ENCODE measurements at regions not wholly inside any gene's neighbourhood (a gene's known extent, or its start where the extent isn't known, plus 50 kb on each side); places are given as distances from the start of the nearest gene placed in this dataset.

DNA sequence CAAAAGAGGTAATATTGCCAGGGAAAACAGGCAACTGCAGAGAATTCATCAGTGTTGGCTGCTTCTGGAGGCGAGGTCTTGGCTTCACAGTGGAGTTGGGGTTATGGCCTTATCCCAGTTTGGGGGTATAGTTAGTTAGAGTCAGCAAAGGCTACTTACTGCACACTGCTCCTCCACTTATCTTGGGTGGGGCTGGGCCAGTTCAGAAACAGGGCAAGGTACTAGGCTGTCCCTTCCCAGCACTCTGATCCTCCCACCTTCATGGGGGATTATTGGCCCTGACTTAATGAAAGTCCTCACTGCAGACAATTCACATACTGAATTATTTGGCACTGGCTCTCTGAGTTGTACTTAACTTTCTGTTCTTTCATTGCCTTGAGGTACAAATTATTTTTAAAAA is 189.6 kb downstream of the NRIP1 start:
- CTCF ChIA-PET: no interaction called here

DNA sequence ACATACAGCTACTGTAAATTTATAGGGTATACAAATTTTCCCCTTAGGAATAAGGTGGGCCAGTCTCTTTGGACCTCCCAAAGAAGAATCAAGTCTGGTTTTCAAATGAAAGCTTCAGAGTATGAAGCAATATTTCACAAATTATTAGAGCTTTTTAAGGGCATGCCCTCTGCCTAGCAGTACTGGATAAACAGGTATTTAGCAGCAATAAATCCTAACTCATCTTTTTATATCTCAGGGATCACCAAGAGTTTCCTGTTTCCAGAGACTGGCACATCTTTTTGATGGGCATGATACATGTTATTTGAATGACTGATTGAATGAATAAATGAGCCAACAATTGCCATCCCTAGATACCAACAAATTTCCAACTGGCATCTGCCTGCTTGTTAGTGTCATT is 190.4 kb downstream of the NRIP1 start:
- Mint-ChIP-seq H3K4me1 (ENCODE audit: low read depth, unreplicated experiment) (peaks cover 55% of the 10 kb centered on the region), H3K4me3 (ENCODE audit: unreplicated experiment) (no peak overlapping the region), H3K9me3 (ENCODE audit: unreplicated experiment) (no peaks in the 10 kb centered on the region), H3K27ac (ENCODE audit: unreplicated experiment) (no peak overlapping the region), H3K27me3 (ENCODE audit: insufficient read depth, unreplicated experiment) (no peaks in the 10 kb centered on the region), H3K36me3 (ENCODE audit: insufficient read depth, unreplicated experiment) (peaks cover 5% of the 10 kb centered on the region)
- TF ChIP-seq, protein P1, sequence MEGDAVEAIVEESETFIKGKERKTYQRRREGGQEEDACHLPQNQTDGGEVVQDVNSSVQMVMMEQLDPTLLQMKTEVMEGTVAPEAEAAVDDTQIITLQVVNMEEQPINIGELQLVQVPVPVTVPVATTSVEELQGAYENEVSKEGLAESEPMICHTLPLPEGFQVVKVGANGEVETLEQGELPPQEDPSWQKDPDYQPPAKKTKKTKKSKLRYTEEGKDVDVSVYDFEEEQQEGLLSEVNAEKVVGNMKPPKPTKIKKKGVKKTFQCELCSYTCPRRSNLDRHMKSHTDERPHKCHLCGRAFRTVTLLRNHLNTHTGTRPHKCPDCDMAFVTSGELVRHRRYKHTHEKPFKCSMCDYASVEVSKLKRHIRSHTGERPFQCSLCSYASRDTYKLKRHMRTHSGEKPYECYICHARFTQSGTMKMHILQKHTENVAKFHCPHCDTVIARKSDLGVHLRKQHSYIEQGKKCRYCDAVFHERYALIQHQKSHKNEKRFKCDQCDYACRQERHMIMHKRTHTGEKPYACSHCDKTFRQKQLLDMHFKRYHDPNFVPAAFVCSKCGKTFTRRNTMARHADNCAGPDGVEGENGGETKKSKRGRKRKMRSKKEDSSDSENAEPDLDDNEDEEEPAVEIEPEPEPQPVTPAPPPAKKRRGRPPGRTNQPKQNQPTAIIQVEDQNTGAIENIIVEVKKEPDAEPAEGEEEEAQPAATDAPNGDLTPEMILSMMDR (IDR thresholded peaks at IDR 0.05; ENCODE audit: insufficient read depth in 1 of 2, low read depth in 1 of 2, low read length in 1 of 2, severe bottlenecking in 1 of 2, unreplicated experiment in 1 of 2): no peak
- CTCF ChIA-PET: no interaction called here
- H3K36me3 ChIP-seq (ENCODE audit: control insufficient read depth, insufficient read depth, low read length): no peaks in the 10 kb centered on the region
- DNase-seq: no peak
- peaks cover 56% of the 10 kb centered on the region for H3K4me1 ChIP-seq
- H3K9me3 ChIP-seq: no peaks in the 10 kb centered on the region
- BruUV-seq (replicated peaks): no TSS peak
- H3K27me3 ChIP-seq (replicated peaks; ENCODE audit: control insufficient read depth, insufficient read depth, low read length): no peaks in the 10 kb centered on the region
- intact Hi-C loops (cut with micrococcal nuclease; ENCODE audit: unreplicated experiment): no loop called here
- H3K4me3 ChIP-seq (ENCODE audit: low read depth, low read length): no peak overlapping the region
- POLR2A ChIA-PET: no interaction called here

More for the DNA sequence above, 189.6 kb downstream of the NRIP1 start:
- no peaks in the 10 kb centered on the region for H3K9me3 ChIP-seq
- no peaks in the 10 kb centered on the region for H3K27me3 ChIP-seq (replicated peaks; ENCODE audit: control insufficient read depth, insufficient read depth, low read length)
- POLR2A ChIA-PET: no interaction called here
- H3K4me3 Mint-ChIP-seq (ENCODE audit: unreplicated experiment): no peak overlapping the region
- no peak for DNase-seq
- peaks cover 5% of the 10 kb centered on the region for H3K36me3 Mint-ChIP-seq (ENCODE audit: insufficient read depth, unreplicated experiment)
- TF ChIP-seq, protein P1 (IDR thresholded peaks at IDR 0.05; ENCODE audit: insufficient read depth in 1 of 2, low read depth in 1 of 2, low read length in 1 of 2, severe bottlenecking in 1 of 2, unreplicated experiment in 1 of 2): no peak
- peaks cover 62% of the 10 kb centered on the region for H3K4me1 ChIP-seq
- H3K27ac Mint-ChIP-seq (ENCODE audit: unreplicated experiment): no peak overlapping the region
- peaks cover 61% of the 10 kb centered on the region for H3K4me1 Mint-ChIP-seq (ENCODE audit: low read depth, unreplicated experiment)
- intact Hi-C loops (cut with micrococcal nuclease; ENCODE audit: unreplicated experiment): loop anchor here (5.0 kb wide), 1 partner anchor 187 kb away; the partner anchor contains the start of gene NRIP1
- H3K9me3 Mint-ChIP-seq (ENCODE audit: unreplicated experiment): no peaks in the 10 kb centered on the region
- no peak overlapping the region for H3K4me3 ChIP-seq (ENCODE audit: low read depth, low read length)
- no peaks in the 10 kb centered on the region for H3K36me3 ChIP-seq (ENCODE audit: control insufficient read depth, insufficient read depth, low read length)
- H3K27me3 Mint-ChIP-seq (ENCODE audit: insufficient read depth, unreplicated experiment): no peaks in the 10 kb centered on the region
- no TSS peak for BruUV-seq (replicated peaks)

DNA sequence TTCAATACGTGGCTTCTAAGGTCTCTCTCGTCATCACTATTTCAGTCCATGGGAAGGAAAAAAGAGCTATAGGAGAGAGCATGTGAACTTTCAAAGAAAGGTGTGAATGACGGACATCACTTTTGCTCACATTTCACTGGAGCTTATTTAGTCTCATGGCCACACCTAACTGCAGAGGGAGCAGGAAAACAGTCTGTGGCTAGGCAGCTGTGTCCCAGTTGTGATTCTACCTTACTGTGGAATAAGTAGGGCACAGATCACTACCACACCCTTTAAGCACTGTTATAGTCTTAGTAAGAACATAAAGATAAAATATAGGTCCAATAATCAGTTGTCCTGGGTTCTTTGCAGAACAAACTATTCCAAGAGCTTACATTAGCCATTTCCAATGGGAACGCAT is 192.9 kb downstream of the NRIP1 start:
- peaks cover 45% of the 10 kb centered on the region for H3K4me1 Mint-ChIP-seq (ENCODE audit: low read depth, unreplicated experiment)
- Histone ChIP-seq H3K9me3 (no peaks in the 10 kb centered on the region), H3K4me3 (ENCODE audit: low read depth, low read length) (no peak overlapping the region), H3K4me1 (peaks cover 37% of the 10 kb centered on the region), H3K36me3 (ENCODE audit: control insufficient read depth, insufficient read depth, low read length) (no peaks in the 10 kb centered on the region), H3K27me3 (replicated peaks; ENCODE audit: control insufficient read depth, insufficient read depth, low read length) (no peaks in the 10 kb centered on the region)
- no peak overlapping the region for H3K4me3 Mint-ChIP-seq (ENCODE audit: unreplicated experiment)
- H3K9me3 Mint-ChIP-seq (ENCODE audit: unreplicated experiment): no peaks in the 10 kb centered on the region
- CTCF ChIA-PET: no interaction called here
- H3K36me3 Mint-ChIP-seq (ENCODE audit: insufficient read depth, unreplicated experiment): peaks cover 5% of the 10 kb centered on the region
- no peak overlapping the region for H3K27ac Mint-ChIP-seq (ENCODE audit: unreplicated experiment)
- POLR2A ChIA-PET: no interaction called here
- TF ChIP-seq, protein P1 (IDR thresholded peaks at IDR 0.05; ENCODE audit: insufficient read depth in 1 of 2, low read depth in 1 of 2, low read length in 1 of 2, severe bottlenecking in 1 of 2, unreplicated experiment in 1 of 2): no peak
- no peak for DNase-seq
- H3K27me3 Mint-ChIP-seq (ENCODE audit: insufficient read depth, unreplicated experiment): no peaks in the 10 kb centered on the region
- intact Hi-C loops (cut with micrococcal nuclease; ENCODE audit: unreplicated experiment): no loop called here
- BruUV-seq (replicated peaks): no TSS peak

Data from Caco-2 (cell line).